ENCODE measurements at regions not wholly inside any gene's neighbourhood (a gene's known extent, or its start where the extent isn't known, plus 50 kb on each side); places are given as distances from the start of the nearest gene placed in this dataset.

GRCh38 chr5:153209687-153210086 lies 280.8 kb upstream of the GRIA1 start:
- TF ChIP-seq, protein P1, sequence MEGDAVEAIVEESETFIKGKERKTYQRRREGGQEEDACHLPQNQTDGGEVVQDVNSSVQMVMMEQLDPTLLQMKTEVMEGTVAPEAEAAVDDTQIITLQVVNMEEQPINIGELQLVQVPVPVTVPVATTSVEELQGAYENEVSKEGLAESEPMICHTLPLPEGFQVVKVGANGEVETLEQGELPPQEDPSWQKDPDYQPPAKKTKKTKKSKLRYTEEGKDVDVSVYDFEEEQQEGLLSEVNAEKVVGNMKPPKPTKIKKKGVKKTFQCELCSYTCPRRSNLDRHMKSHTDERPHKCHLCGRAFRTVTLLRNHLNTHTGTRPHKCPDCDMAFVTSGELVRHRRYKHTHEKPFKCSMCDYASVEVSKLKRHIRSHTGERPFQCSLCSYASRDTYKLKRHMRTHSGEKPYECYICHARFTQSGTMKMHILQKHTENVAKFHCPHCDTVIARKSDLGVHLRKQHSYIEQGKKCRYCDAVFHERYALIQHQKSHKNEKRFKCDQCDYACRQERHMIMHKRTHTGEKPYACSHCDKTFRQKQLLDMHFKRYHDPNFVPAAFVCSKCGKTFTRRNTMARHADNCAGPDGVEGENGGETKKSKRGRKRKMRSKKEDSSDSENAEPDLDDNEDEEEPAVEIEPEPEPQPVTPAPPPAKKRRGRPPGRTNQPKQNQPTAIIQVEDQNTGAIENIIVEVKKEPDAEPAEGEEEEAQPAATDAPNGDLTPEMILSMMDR (IDR thresholded peaks at IDR 0.05; ENCODE audit: insufficient read depth, low read length, poor library complexity, severe bottlenecking), result no peak
- TF ChIP-seq EZH2phosphoT487 (conservative IDR thresholded peaks at IDR 0.05; ENCODE audit: low read length), result no peak

Data from SU-DHL-6 (cell line).